ENCODE measurements at regions not wholly inside any gene's neighbourhood (a gene's known extent, or its start where the extent isn't known, plus 50 kb on each side); places are given as distances from the start of the nearest gene placed in this dataset.

GRCh38 chr16:58863042-58863441, 128.9 kb upstream of the GOT2 start:
- TF ChIP-seq CTCF (conservative IDR thresholded peaks at IDR 0.05) (no peak), ZFX (IDR thresholded peaks at IDR 0.05) (no peak)
